ENCODE measurements at regions not wholly inside any gene's neighbourhood (a gene's known extent, or its start where the extent isn't known, plus 50 kb on each side); places are given as distances from the start of the nearest gene placed in this dataset.
"Not testable (repeated sequence)": the region's sequence is repeated elsewhere in the genome, so short reads cannot be mapped to it uniquely, and the experiment has no call there.

- H3K4me3 Mint-ChIP-seq: no peak overlapping the region
- H3K4me1 Mint-ChIP-seq: no peaks in the 10 kb centered on the region
- intact Hi-C loops (cut with micrococcal nuclease): no loop called here
- no peak for DNase-seq
- no peak overlapping the region for H3K27ac Mint-ChIP-seq
- H3K36me3 Mint-ChIP-seq (ENCODE audit: low read depth): no peaks in the 10 kb centered on the region
- ChIA-PET POLR2A (no interaction called here), CTCF (no interaction called here)
- H3K9me3 Mint-ChIP-seq: peaks cover 14% of the 10 kb centered on the region
- TF ChIP-seq, protein P1, sequence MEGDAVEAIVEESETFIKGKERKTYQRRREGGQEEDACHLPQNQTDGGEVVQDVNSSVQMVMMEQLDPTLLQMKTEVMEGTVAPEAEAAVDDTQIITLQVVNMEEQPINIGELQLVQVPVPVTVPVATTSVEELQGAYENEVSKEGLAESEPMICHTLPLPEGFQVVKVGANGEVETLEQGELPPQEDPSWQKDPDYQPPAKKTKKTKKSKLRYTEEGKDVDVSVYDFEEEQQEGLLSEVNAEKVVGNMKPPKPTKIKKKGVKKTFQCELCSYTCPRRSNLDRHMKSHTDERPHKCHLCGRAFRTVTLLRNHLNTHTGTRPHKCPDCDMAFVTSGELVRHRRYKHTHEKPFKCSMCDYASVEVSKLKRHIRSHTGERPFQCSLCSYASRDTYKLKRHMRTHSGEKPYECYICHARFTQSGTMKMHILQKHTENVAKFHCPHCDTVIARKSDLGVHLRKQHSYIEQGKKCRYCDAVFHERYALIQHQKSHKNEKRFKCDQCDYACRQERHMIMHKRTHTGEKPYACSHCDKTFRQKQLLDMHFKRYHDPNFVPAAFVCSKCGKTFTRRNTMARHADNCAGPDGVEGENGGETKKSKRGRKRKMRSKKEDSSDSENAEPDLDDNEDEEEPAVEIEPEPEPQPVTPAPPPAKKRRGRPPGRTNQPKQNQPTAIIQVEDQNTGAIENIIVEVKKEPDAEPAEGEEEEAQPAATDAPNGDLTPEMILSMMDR (IDR thresholded peaks at IDR 0.05): no peak
- no peaks in the 10 kb centered on the region for H3K27me3 Mint-ChIP-seq
- no peak for ATAC-seq (ENCODE audit: low read depth)
These were observed 293.7 kb upstream of the POM121L12 start for GRCh38 chr7:52741670-52742290.

- intact Hi-C loops (cut with micrococcal nuclease): no loop called here
- H3K9me3 Mint-ChIP-seq: peaks cover 16% of the 10 kb centered on the region
- ChIA-PET CTCF (no interaction called here), POLR2A (no interaction called here)
- ATAC-seq (ENCODE audit: low read depth) (no peak), DNase-seq (no peak)
- H3K27me3 Mint-ChIP-seq: no peaks in the 10 kb centered on the region
- no peaks in the 10 kb centered on the region for H3K36me3 Mint-ChIP-seq (ENCODE audit: low read depth)
- TF ChIP-seq, protein P1 (IDR thresholded peaks at IDR 0.05): no peak
- H3K27ac Mint-ChIP-seq: no peak overlapping the region
- H3K4me3 Mint-ChIP-seq: no peak overlapping the region
- no peaks in the 10 kb centered on the region for H3K4me1 Mint-ChIP-seq
These were observed 299.8 kb upstream of the POM121L12 start for GRCh38 chr7:52735656-52736055.

GRCh38 chr7:52728683-52729082 is 306.8 kb upstream of the POM121L12 start:
- H3K4me1 Mint-ChIP-seq; H3K36me3 Mint-ChIP-seq (ENCODE audit: low read depth); ATAC-seq (ENCODE audit: low read depth); H3K27me3 Mint-ChIP-seq; H3K4me3 Mint-ChIP-seq; H3K27ac Mint-ChIP-seq; POLR2A ChIA-PET; CTCF ChIA-PET; DNase-seq; intact Hi-C loops (cut with micrococcal nuclease): not testable (repeated sequence)
- H3K9me3 Mint-ChIP-seq: peaks cover 11% of the 10 kb centered on the region

DNA sequence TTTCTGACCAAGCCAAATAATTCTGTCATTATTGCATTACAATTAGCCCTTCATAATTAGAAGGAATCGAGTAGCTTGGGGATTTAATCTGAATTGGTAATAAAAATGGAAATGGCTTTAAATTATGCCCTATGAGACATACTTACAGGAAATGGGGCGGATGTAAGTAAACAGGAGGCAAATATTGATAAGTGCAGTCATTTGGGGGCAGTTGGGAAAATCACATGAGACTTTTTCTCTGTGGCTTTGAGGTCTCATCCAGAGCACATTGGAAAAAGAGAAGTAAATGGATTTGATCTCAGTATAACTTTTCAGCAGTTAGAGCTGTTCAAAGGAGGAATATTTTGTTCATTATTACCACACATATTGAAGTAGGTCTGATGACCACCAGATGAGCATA is 307.8 kb upstream of the POM121L12 start:
- POLR2A ChIA-PET: no interaction called here
- intact Hi-C loops (cut with micrococcal nuclease): no loop called here
- H3K4me3 Mint-ChIP-seq: no peak overlapping the region
- H3K27me3 Mint-ChIP-seq: no peaks in the 10 kb centered on the region
- no peak overlapping the region for H3K27ac Mint-ChIP-seq
- TF ChIP-seq, protein P1 (IDR thresholded peaks at IDR 0.05): no peak
- no peak for DNase-seq
- ATAC-seq (ENCODE audit: low read depth): no peak
- peaks cover 11% of the 10 kb centered on the region for H3K9me3 Mint-ChIP-seq
- H3K4me1 Mint-ChIP-seq: no peaks in the 10 kb centered on the region
- H3K36me3 Mint-ChIP-seq (ENCODE audit: low read depth): no peaks in the 10 kb centered on the region
- CTCF ChIA-PET: no interaction called here

DNA sequence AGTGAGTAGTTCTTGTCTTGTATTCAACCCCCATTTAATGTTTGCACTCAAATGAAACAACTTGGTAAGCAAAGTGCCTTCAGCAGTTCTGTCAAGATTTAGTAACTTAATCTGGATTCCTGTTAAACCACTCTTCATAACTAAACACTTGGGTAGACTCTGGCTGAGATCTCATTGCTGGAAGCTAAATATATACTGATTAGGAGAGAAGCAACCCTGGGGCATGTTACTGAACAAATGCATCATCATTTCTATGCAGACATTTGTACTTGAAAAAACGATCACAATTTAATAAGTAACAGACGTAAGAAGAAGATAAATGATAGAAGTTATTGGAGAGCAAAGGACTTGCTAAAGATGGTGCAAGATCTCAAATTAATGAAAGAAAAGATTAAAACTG is 308.4 kb upstream of the POM121L12 start:
- H3K27ac Mint-ChIP-seq: no peak overlapping the region
- no peak overlapping the region for H3K4me3 Mint-ChIP-seq
- intact Hi-C loops (cut with micrococcal nuclease): no loop called here
- CTCF ChIA-PET: no interaction called here
- H3K27me3 Mint-ChIP-seq: no peaks in the 10 kb centered on the region
- DNase-seq: no peak
- no peaks in the 10 kb centered on the region for H3K4me1 Mint-ChIP-seq
- peaks cover 11% of the 10 kb centered on the region for H3K9me3 Mint-ChIP-seq
- POLR2A ChIA-PET: no interaction called here
- no peak for ATAC-seq (ENCODE audit: low read depth)
- H3K36me3 Mint-ChIP-seq (ENCODE audit: low read depth): no peaks in the 10 kb centered on the region
- TF ChIP-seq, protein P1 (IDR thresholded peaks at IDR 0.05): no peak

DNA sequence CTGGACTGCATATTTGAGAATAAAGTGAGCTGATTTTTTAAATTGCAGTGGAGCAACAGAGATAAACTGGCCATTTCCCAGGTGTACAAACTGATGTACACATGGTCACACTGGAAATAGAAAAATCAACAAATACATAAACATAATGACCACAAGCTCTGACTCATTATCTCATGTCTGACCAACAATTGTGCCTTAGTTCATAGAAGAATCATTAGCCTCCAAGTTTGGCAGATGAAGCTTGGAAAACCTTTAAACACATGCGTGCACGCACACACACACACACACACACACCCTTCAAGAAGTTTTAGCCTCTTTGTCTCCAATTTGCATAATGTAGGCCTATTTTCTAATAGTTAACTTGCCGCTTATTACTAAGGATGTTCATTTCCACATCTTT is 308.9 kb upstream of the POM121L12 start:
- DNase-seq (no peak), ATAC-seq (ENCODE audit: low read depth) (no peak)
- POLR2A ChIA-PET: no interaction called here
- no peaks in the 10 kb centered on the region for H3K36me3 Mint-ChIP-seq (ENCODE audit: low read depth)
- CTCF ChIA-PET: no interaction called here
- H3K27ac Mint-ChIP-seq: no peak overlapping the region
- H3K4me3 Mint-ChIP-seq: no peak overlapping the region
- no peaks in the 10 kb centered on the region for H3K4me1 Mint-ChIP-seq
- intact Hi-C loops (cut with micrococcal nuclease): no loop called here
- H3K9me3 Mint-ChIP-seq: peaks cover 11% of the 10 kb centered on the region
- no peaks in the 10 kb centered on the region for H3K27me3 Mint-ChIP-seq
- TF ChIP-seq, protein P1 (IDR thresholded peaks at IDR 0.05): no peak

Measured in activated B cell treated with CpG ODN at 0.5 μM for 24 hours (primary cell).